Kidney (tissue), 13 donors: ENCODE measurements at regions not wholly inside any gene's neighbourhood (a gene's known extent, or its start where the extent isn't known, plus 50 kb on each side); places are given as distances from the start of the nearest gene placed in this dataset.
"Not testable (repeated sequence)": the region's sequence is repeated elsewhere in the genome, so short reads cannot be mapped to it uniquely, and the experiment has no call there.

Source experiments
- DNase-seq, 5 donors: peaks; one replicate each; pipeline ENCODE4 v3.0.0-alpha.2; 2013 to 2020
- FAIRE-seq: peaks from 2 replicates; lab custom pipeline; 2012; peaks lifted over from hg19 to GRCh38; lab: Jason Lieb, UNC
- H3K27ac ChIP-seq, 2 donors: one replicate each; pipeline ENCODE4 v1.7.0; 2013; ENCODE audit warnings: low read depth in 2 of 2, low read length in 2 of 2, inconsistent platforms in 1 of 2
- H3K27me3 ChIP-seq: one replicate; pipeline ENCODE4 v1.7.1; 2013; ENCODE audit warnings: low read length, inconsistent platforms; ENCODE audit not compliant: control insufficient read depth, insufficient read depth
- H3K36me3 ChIP-seq, 3 donors: one replicate each; pipeline versions ENCODE4 v1.7.0 to v1.7.1; 2013; ENCODE audit warnings: low read length in 3 of 3, control low read depth in 1 of 3, inconsistent platforms in 1 of 3; ENCODE audit not compliant: insufficient read depth in 3 of 3, control insufficient read depth in 2 of 3
- H3K4me1 ChIP-seq, 3 donors: one replicate each; pipeline versions ENCODE4 v1.7.0 to v1.7.1; 2013; ENCODE audit warnings: low read length in 3 of 3, inconsistent platforms in 1 of 3, low read depth in 1 of 3; ENCODE audit not compliant: control insufficient read depth in 2 of 3, insufficient read depth in 2 of 3
- H3K4me3 ChIP-seq, 3 donors: one replicate each; pipeline versions ENCODE4 v1.7.0 to v1.8.1; 2013; ENCODE audit warnings: low read length in 3 of 3, control low read depth in 1 of 3, inconsistent platforms in 1 of 3
- H3K9ac ChIP-seq, 3 donors: one replicate each; pipeline versions ENCODE4 v1.7.0 to v1.7.1; 2013; ENCODE audit warnings: low read length in 3 of 3, control low read depth in 1 of 3, inconsistent platforms in 1 of 3
- H3K9me3 ChIP-seq, 3 donors: one replicate each; pipeline versions ENCODE4 v1.7.0 to v1.7.1; 2013; ENCODE audit warnings: low read length in 3 of 3, control low read depth in 1 of 3, inconsistent platforms in 1 of 3; ENCODE audit not compliant: control insufficient read depth in 2 of 3, insufficient read depth in 1 of 3
- CTCF ChIP-seq: IDR thresholded peaks from 3 replicates; pipeline ENCODE4 v1.5.1; 2012; ENCODE audit warnings: mild to moderate bottlenecking, moderate library complexity, borderline replicate concordance; ENCODE audit not compliant: insufficient read depth; ENCODE audit errors: extremely low read depth
- intact Hi-C: fragments of 100-400 bp; cut with DNase I; formaldehyde crosslinking; loops from one replicate; pipeline ENCODE4 v1.11.1; 2022
- donor health status: control.
- donor health status: control.
- donor health status: control.
- donor health status: control.
- donor health status: control.
- donor health status: DM: yes; HTN: yes; CAD: no.
- donor health status: Normal renal cell carcinoma (clear cell type).

GRCh38 chr15:26061248-26061647, 198.1 kb upstream of the ATP10A start:
- no peak for TF ChIP-seq CTCF
- no peaks in the 10 kb centered on the region for H3K9me3 ChIP-seq
- H3K27me3 ChIP-seq, result no peaks in the 10 kb centered on the region
- intact Hi-C loops, result no loop called here
- DNase-seq, result no peak
- no peaks in the 10 kb centered on the region for H3K36me3 ChIP-seq
- no peaks in the 10 kb centered on the region for H3K4me1 ChIP-seq
- no peak overlapping the region for H3K4me3 ChIP-seq
- no peak overlapping the region for H3K9ac ChIP-seq
- no peak overlapping the region for H3K27ac ChIP-seq
- FAIRE-seq, result no peak

GRCh38 chr15:26056766-26057165, 193.6 kb upstream of the ATP10A start:
- H3K4me3 ChIP-seq, H3K9ac ChIP-seq, intact Hi-C loops, DNase-seq, H3K27me3 ChIP-seq, H3K9me3 ChIP-seq, H3K36me3 ChIP-seq, H3K4me1 ChIP-seq, H3K27ac ChIP-seq, FAIRE-seq: not testable (repeated sequence)

GRCh38 chr15:26051761-26052675, 188.9 kb upstream of the ATP10A start:
- H3K9me3 ChIP-seq, result no peaks in the 10 kb centered on the region
- peak in 4 of 5 donors; percentile 12 to 56 (median 32) for DNase-seq
- no peaks in the 10 kb centered on the region for H3K36me3 ChIP-seq
- no peak overlapping the region for H3K9ac ChIP-seq
- no peaks in the 10 kb centered on the region for H3K4me1 ChIP-seq
- no peak for TF ChIP-seq CTCF
- no peak overlapping the region for H3K4me3 ChIP-seq
- intact Hi-C loops, result no loop called here
- no peaks in the 10 kb centered on the region for H3K27me3 ChIP-seq
- no peak overlapping the region for H3K27ac ChIP-seq
- FAIRE-seq, result no peak

- FAIRE-seq (no peak), DNase-seq (no peak)
- Histone ChIP-seq H3K9me3 (no peaks in the 10 kb centered on the region), H3K9ac (no peak overlapping the region), H3K4me3 (no peak overlapping the region), H3K4me1 (no peaks in the 10 kb centered on the region), H3K27me3 (no peaks in the 10 kb centered on the region), H3K36me3 (no peaks in the 10 kb centered on the region), H3K27ac (no peak overlapping the region)
- TF ChIP-seq CTCF, result no peak
- intact Hi-C loops, result no loop called here
Measured at GRCh38 chr15:26050984-26051383, 187.9 kb upstream of the ATP10A start.
